H9 (cell line): ENCODE measurements at regions not wholly inside any gene's neighbourhood (a gene's known extent, or its start where the extent isn't known, plus 50 kb on each side); places are given as distances from the start of the nearest gene placed in this dataset.

Experiments used
- DNase-seq: peaks from one replicate; pipeline ENCODE4 v3.0.0-alpha.2; 2017
- H2AFZ ChIP-seq: one replicate; pipeline ENCODE4 v1.6.1; 2013; ENCODE audit warnings: mild to moderate bottlenecking, low read length, control low read depth, moderate library complexity
- H2AK5ac ChIP-seq: 2 replicates; pipeline ENCODE4 v1.6.1; 2013; ENCODE audit warnings: low read length, control low read depth, mixed read lengths; ENCODE audit not compliant: insufficient read length
- H2BK120ac ChIP-seq: one replicate; pipeline ENCODE4 v1.6.1; 2013; ENCODE audit warnings: low read depth, mild to moderate bottlenecking, low read length, control low read depth, inconsistent platforms; ENCODE audit not compliant: poor library complexity, severe bottlenecking
- H2BK12ac ChIP-seq: 2 replicates; pipeline ENCODE4 v1.6.1; 2013; ENCODE audit warnings: low read length, control low read depth, mixed read lengths, low read depth; ENCODE audit not compliant: insufficient read length
- H2BK15ac ChIP-seq: 2 replicates; pipeline ENCODE4 v1.6.1; 2013; ENCODE audit warnings: low read depth, low read length, control low read depth
- H2BK20ac ChIP-seq: one replicate; pipeline ENCODE4 v1.6.1; 2013; ENCODE audit warnings: low read depth, mild to moderate bottlenecking, low read length, control low read depth, inconsistent platforms; ENCODE audit not compliant: poor library complexity, severe bottlenecking
- H2BK5ac ChIP-seq: 2 replicates; pipeline ENCODE4 v1.6.1; 2013; ENCODE audit warnings: low read length, control low read depth, mixed read lengths; ENCODE audit not compliant: insufficient read length
- H3K14ac ChIP-seq: 2 replicates; pipeline ENCODE4 v1.6.1; 2013; ENCODE audit warnings: low read length, control low read depth; ENCODE audit not compliant: insufficient read depth
- H3K18ac ChIP-seq: 2 replicates; pipeline ENCODE4 v1.6.1; 2013; ENCODE audit warnings: low read depth, mild to moderate bottlenecking, mixed read lengths, low read length, control low read depth; ENCODE audit not compliant: insufficient read length
- H3K23ac ChIP-seq: 2 replicates; pipeline ENCODE4 v1.6.1; 2013; ENCODE audit warnings: low read length, control low read depth, mixed read lengths, low read depth; ENCODE audit not compliant: insufficient read length
- H3K23me2 ChIP-seq: 2 replicates; pipeline ENCODE4 v1.6.1; 2013; ENCODE audit warnings: low read depth, mild to moderate bottlenecking, mixed read lengths, low read length, control low read depth; ENCODE audit not compliant: insufficient read length, poor library complexity, severe bottlenecking
- H3K27ac ChIP-seq: 2 replicates; pipeline ENCODE4 v1.5.1; 2013; ENCODE audit warnings: low read length, control low read depth, mixed read lengths, low read depth; ENCODE audit not compliant: insufficient read length
- H3K27me3 ChIP-seq: 2 replicates; pipeline ENCODE4 v1.6.1; 2013; ENCODE audit warnings: low read length, control low read depth, inconsistent platforms; ENCODE audit not compliant: insufficient read depth
- H3K4ac ChIP-seq: 2 replicates; pipeline ENCODE4 v1.6.1; 2013; ENCODE audit warnings: low read depth, mild to moderate bottlenecking, control low read depth, inconsistent platforms, low read length, moderate library complexity
- H3K4me1 ChIP-seq: 2 replicates; pipeline ENCODE4 v1.6.1; 2013; ENCODE audit warnings: low read length, control low read depth, inconsistent platforms; ENCODE audit not compliant: insufficient read depth
- H3K4me2 ChIP-seq: 2 replicates; pipeline ENCODE4 v1.6.1; 2013; ENCODE audit warnings: low read length, control low read depth, mixed read lengths; ENCODE audit not compliant: insufficient read length, insufficient read depth
- H3K56ac ChIP-seq: 2 replicates; pipeline ENCODE4 v1.6.1; 2013; ENCODE audit warnings: low read depth, mild to moderate bottlenecking, mixed read lengths, low read length, control low read depth; ENCODE audit not compliant: insufficient read length
- H3K79me1 ChIP-seq: 2 replicates; pipeline ENCODE4 v1.6.1; 2013; ENCODE audit warnings: low read depth, mild to moderate bottlenecking, moderate library complexity, low read length, control low read depth, inconsistent platforms; ENCODE audit not compliant: insufficient read depth, poor library complexity, severe bottlenecking
- H3K79me2 ChIP-seq: 2 replicates; pipeline ENCODE4 v1.6.1; 2013; ENCODE audit warnings: low read length, control low read depth, inconsistent platforms; ENCODE audit not compliant: insufficient read depth
- H3K9ac ChIP-seq: 2 replicates; pipeline ENCODE4 v1.6.1; 2013; ENCODE audit warnings: low read length, control low read depth, mixed read lengths; ENCODE audit not compliant: insufficient read length; ENCODE audit errors: extremely low read depth
- H3K9me3 ChIP-seq: one replicate; pipeline ENCODE4 v1.6.1; 2013; ENCODE audit warnings: low read depth, low read length, inconsistent platforms; ENCODE audit not compliant: control insufficient read depth
- H3T11ph ChIP-seq: one replicate; pipeline ENCODE4 v1.6.1; 2013; ENCODE audit warnings: mild to moderate bottlenecking, low read length, control low read depth, inconsistent platforms
- H4K20me1 ChIP-seq: one replicate; pipeline ENCODE4 v1.6.1; 2013; ENCODE audit not compliant: control insufficient read depth, insufficient read length, insufficient read depth
- H4K5ac ChIP-seq: 2 replicates; pipeline ENCODE4 v1.6.1; 2013; ENCODE audit warnings: low read depth, mild to moderate bottlenecking, mixed read lengths, low read length, control low read depth; ENCODE audit not compliant: insufficient read length
- H4K8ac ChIP-seq: replicated peaks from 2 replicates; pipeline ENCODE4 v1.6.1; 2013; ENCODE audit warnings: low read length, control low read depth, mixed read lengths, low read depth; ENCODE audit not compliant: insufficient read length
- H4K91ac ChIP-seq: 2 replicates; pipeline ENCODE4 v1.6.1; 2013; ENCODE audit warnings: low read depth, mild to moderate bottlenecking, moderate library complexity, mixed read lengths, low read length, control low read depth; ENCODE audit not compliant: insufficient read length
- H3K27ac Mint-ChIP-seq, 3 experiments: 2 replicates in 2 of 3; 3 replicates in 1 of 3; pipeline ENCODE4 v1.8.0; 2020 to 2021; ENCODE audit warnings: mixed read lengths in 3 of 3, mild to moderate bottlenecking in 1 of 3, moderate library complexity in 1 of 3
- H3K27me3 Mint-ChIP-seq: 2 replicates; pipeline ENCODE4 v1.8.0; 2021; ENCODE audit warnings: low read depth, mild to moderate bottlenecking, moderate library complexity, mixed read lengths
- H3K36me3 Mint-ChIP-seq, 3 experiments: 2 replicates in 2 of 3; 3 replicates in 1 of 3; pipeline ENCODE4 v1.8.0; 2020 to 2021; ENCODE audit warnings: low read depth in 3 of 3, mixed read lengths in 3 of 3; ENCODE audit not compliant: insufficient read depth in 1 of 3
- H3K4me1 Mint-ChIP-seq, 2 experiments: 2 replicates each; pipeline ENCODE4 v1.8.0; 2020; ENCODE audit warnings: mixed read lengths in 2 of 2
- H3K4me3 Mint-ChIP-seq, 2 experiments: 2 replicates in 1 of 2; 3 replicates in 1 of 2; pipeline ENCODE4 v1.8.0; 2020 to 2021; ENCODE audit warnings: mild to moderate bottlenecking in 2 of 2, mixed read lengths in 2 of 2, moderate library complexity in 1 of 2
- H3K9me3 Mint-ChIP-seq, 2 experiments: 2 replicates in 1 of 2; 3 replicates in 1 of 2; pipeline ENCODE4 v1.8.0; 2020; ENCODE audit warnings: mild to moderate bottlenecking in 2 of 2, mixed read lengths in 2 of 2, moderate library complexity in 1 of 2
- CTCF ChIP-seq: fragments of 200-600 bp; sonication (generic); conservative IDR thresholded peaks from 3 replicates; pipeline ENCODE4 v1.8.0; 2021; ENCODE audit warnings: antibody characterized with exemption, mild to moderate bottlenecking
- WGBS: extraction: QIAGEN DNeasy Blood & Tissue Kit; methylation state at CpG from one replicate; pipeline ENCODE4 v1.1.7; 2013; ENCODE audit warnings: missing lambda C conversion rate, low lambda C conversion rate, mixed read lengths; ENCODE audit not compliant: insufficient read length; ENCODE audit errors: extremely low coverage; 5-methylcytosine and 5-hydroxymethylcytosine counted together

DNA sequence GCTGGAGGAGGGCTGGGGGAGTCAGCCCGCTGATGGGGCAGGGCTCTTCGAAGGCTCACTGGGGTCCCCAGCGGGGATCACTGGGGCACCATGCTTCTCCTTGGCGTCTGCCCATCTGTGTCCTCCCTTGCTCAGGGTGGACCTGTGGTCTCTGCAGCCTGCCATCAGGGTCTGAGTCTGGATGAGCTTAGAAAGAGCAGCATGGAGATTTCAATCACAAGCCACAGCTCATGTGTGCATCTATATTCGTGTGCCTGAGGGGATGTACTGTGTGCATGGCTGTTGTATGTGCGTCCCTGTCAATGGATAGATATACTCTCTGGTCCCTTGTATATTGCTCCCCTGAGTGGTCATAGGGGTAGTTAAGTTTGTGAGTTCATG lies 126.6 kb upstream of the SDK2 start:
- Histone ChIP-seq H2BK5ac (no peak overlapping the region), H2BK12ac (no peak overlapping the region), H2BK120ac (no peak overlapping the region), H3K79me2 (no peaks in the 10 kb centered on the region), H3K79me1 (no peaks in the 10 kb centered on the region), H3K23me2 (no peaks in the 10 kb centered on the region), H3K9ac (no peak overlapping the region), H3K4me2 (no peak overlapping the region), H3K56ac (no peak overlapping the region), H2BK15ac (no peak overlapping the region), H4K91ac (no peak overlapping the region), H4K8ac (no peak overlapping the region), H2AFZ (no peak overlapping the region), H3K9me3 (no peaks in the 10 kb centered on the region), H3K27ac (no peak overlapping the region), H4K20me1 (no peaks in the 10 kb centered on the region), H3K4ac (no peak overlapping the region), H3K27me3 (no peaks in the 10 kb centered on the region), H3K23ac (no peak overlapping the region), H3K18ac (no peak overlapping the region), H3K14ac (no peak overlapping the region), H4K5ac (no peak overlapping the region), H2BK20ac (no peak overlapping the region), H2AK5ac (no peak overlapping the region), H3T11ph (no peak overlapping the region), H3K4me1 (no peaks in the 10 kb centered on the region)
- no peak for DNase-seq
- TF ChIP-seq CTCF: no peak
- no peak overlapping the region for H3K4me3 Mint-ChIP-seq
- peaks cover 1 to 3% (median 1%) of the 10 kb centered on the region in 3 experiments; a peak in 2 of 7 replicates for H3K36me3 Mint-ChIP-seq
- H3K27ac Mint-ChIP-seq: no peak overlapping the region
- peaks cover 34% of the 10 kb centered on the region for H3K27me3 Mint-ChIP-seq
- peaks cover 2 to 10% of the 10 kb centered on the region in 2 experiments for H3K9me3 Mint-ChIP-seq
- H3K4me1 Mint-ChIP-seq: peaks cover 9 to 11% of the 10 kb centered on the region in 2 experiments
- no CpG with 5 or more reads among the region's 6 CpGs for WGBS
